Lower lobe of right lung (tissue), 2 donors: ENCODE measurements at regions not wholly inside any gene's neighbourhood (a gene's known extent, or its start where the extent isn't known, plus 50 kb on each side); places are given as distances from the start of the nearest gene placed in this dataset.

Source experiments
- ATAC-seq, 2 donors: fragments of 200-7000 bp; cut with Tn5 transposase; one replicate each; pipeline ENCODE4 v1.9.1; 2020 to 2022; ENCODE audit warnings: mild to moderate bottlenecking in 2 of 2, moderate library complexity in 2 of 2
- DNase-seq: peaks from one replicate; pipeline ENCODE4 v3.0.0-alpha.2; 2020
- H3K27ac ChIP-seq: fragments of 200-600 bp; one replicate; pipeline ENCODE4 v1.8.0; 2022
- H3K27me3 ChIP-seq: fragments of 200-600 bp; one replicate; pipeline ENCODE4 v1.8.0; 2022; ENCODE audit warnings: low read depth
- H3K36me3 ChIP-seq: fragments of 200-600 bp; one replicate; pipeline ENCODE4 v1.8.0; 2022; ENCODE audit warnings: mild to moderate bottlenecking
- H3K4me1 ChIP-seq: fragments of 200-600 bp; one replicate; pipeline ENCODE4 v1.8.0; 2022
- H3K4me3 ChIP-seq: fragments of 200-600 bp; one replicate; pipeline ENCODE4 v1.8.0; 2022; ENCODE audit warnings: mild to moderate bottlenecking
- H3K9me3 ChIP-seq: fragments of 200-600 bp; one replicate; pipeline ENCODE4 v1.8.0; 2022
- intact Hi-C: fragments of 100-400 bp; cut with DNase I; formaldehyde crosslinking; loops from one replicate; pipeline ENCODE4 v1.11.0; 2022
- TF ChIP-seq, protein P1 (sequence below): fragments of 200-600 bp; IDR thresholded peaks from one replicate; pipeline ENCODE4 v1.8.0; 2022; ENCODE audit warnings: antibody characterized with exemption, mild to moderate bottlenecking
- donor health status: DM: no; HTN: yes; CAD: no; lungs with severe emphysema.

- no peaks in the 10 kb centered on the region for H3K9me3 ChIP-seq
- H3K4me3 ChIP-seq: no peak overlapping the region
- H3K27ac ChIP-seq: no peak overlapping the region
- no peaks in the 10 kb centered on the region for H3K4me1 ChIP-seq
- ATAC-seq (peak in 1 of 2 donors; percentile 8), DNase-seq (no peak)
- no peaks in the 10 kb centered on the region for H3K27me3 ChIP-seq
- no peaks in the 10 kb centered on the region for H3K36me3 ChIP-seq
- intact Hi-C loops: no loop called here
- TF ChIP-seq, protein P1, sequence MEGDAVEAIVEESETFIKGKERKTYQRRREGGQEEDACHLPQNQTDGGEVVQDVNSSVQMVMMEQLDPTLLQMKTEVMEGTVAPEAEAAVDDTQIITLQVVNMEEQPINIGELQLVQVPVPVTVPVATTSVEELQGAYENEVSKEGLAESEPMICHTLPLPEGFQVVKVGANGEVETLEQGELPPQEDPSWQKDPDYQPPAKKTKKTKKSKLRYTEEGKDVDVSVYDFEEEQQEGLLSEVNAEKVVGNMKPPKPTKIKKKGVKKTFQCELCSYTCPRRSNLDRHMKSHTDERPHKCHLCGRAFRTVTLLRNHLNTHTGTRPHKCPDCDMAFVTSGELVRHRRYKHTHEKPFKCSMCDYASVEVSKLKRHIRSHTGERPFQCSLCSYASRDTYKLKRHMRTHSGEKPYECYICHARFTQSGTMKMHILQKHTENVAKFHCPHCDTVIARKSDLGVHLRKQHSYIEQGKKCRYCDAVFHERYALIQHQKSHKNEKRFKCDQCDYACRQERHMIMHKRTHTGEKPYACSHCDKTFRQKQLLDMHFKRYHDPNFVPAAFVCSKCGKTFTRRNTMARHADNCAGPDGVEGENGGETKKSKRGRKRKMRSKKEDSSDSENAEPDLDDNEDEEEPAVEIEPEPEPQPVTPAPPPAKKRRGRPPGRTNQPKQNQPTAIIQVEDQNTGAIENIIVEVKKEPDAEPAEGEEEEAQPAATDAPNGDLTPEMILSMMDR: no peak
Observed at GRCh38 chr18:75158465-75159237, 50.3 kb downstream of the PTGR3 start.

GRCh38 chr18:75157851-75158250 is 51.1 kb downstream of the PTGR3 start:
- H3K9me3 ChIP-seq: no peaks in the 10 kb centered on the region
- intact Hi-C loops: no loop called here
- no peaks in the 10 kb centered on the region for H3K4me1 ChIP-seq
- H3K27ac ChIP-seq: no peak overlapping the region
- H3K4me3 ChIP-seq: no peak overlapping the region
- TF ChIP-seq, protein P1: no peak
- DNase-seq (no peak), ATAC-seq (no peak)
- no peaks in the 10 kb centered on the region for H3K36me3 ChIP-seq
- no peaks in the 10 kb centered on the region for H3K27me3 ChIP-seq

DNA sequence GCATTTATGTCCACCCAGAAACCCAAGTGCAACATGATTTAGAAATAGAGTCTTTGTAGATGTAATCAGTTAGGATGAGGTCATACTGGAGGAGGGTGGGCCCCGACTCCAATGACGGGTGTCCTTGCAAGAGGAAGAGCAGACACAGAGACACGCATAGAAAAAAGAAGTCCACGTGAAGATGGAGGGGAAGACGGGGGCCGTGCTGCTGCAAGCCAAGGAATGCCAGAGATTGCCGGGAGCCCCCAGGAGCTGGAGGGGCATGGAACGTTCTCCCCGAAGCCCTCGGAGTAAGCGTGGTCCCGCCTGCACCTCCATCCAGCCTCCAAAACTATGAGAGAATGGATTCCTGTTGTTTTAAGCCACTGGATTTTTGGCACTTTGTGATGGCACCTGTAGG is 51.6 kb downstream of the PTGR3 start:
- ATAC-seq (no peak), DNase-seq (no peak)
- Histone ChIP-seq H3K27me3 (no peaks in the 10 kb centered on the region), H3K4me1 (no peaks in the 10 kb centered on the region), H3K36me3 (no peaks in the 10 kb centered on the region), H3K4me3 (no peak overlapping the region), H3K9me3 (no peaks in the 10 kb centered on the region), H3K27ac (no peak overlapping the region)
- TF ChIP-seq, protein P1: no peak
- intact Hi-C loops: no loop called here

DNA sequence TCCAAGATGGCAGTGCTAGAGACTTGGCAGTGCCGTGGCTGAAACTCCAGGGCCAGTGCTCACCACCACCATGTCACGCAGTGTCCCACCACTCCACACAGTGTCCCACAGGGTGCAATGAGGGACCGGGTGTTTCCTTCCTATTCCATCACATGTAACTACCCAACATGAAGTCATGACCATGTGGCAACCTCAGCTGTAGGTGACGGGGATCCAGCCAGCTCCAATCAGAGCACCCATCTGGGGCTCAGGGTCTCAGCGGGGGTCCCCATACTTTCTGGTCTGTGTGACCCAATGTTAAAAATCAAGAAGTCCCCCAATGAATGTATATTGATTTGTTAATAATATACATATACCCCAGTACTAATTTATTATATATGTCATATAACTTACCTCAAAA is 52.1 kb downstream of the PTGR3 start:
- no peak for DNase-seq
- no peak for ATAC-seq
- Histone ChIP-seq H3K27ac (no peak overlapping the region), H3K4me3 (no peak overlapping the region), H3K9me3 (no peaks in the 10 kb centered on the region), H3K27me3 (no peaks in the 10 kb centered on the region), H3K36me3 (no peaks in the 10 kb centered on the region), H3K4me1 (no peaks in the 10 kb centered on the region)
- TF ChIP-seq, protein P1: no peak
- intact Hi-C loops: no loop called here

GRCh38 chr18:75156139-75156750 is 52.7 kb downstream of the PTGR3 start:
- no peaks in the 10 kb centered on the region for H3K36me3 ChIP-seq
- DNase-seq: no peak
- no peak overlapping the region for H3K4me3 ChIP-seq
- H3K27ac ChIP-seq: no peak overlapping the region
- H3K27me3 ChIP-seq: no peaks in the 10 kb centered on the region
- H3K9me3 ChIP-seq: no peaks in the 10 kb centered on the region
- ATAC-seq: no peak
- no peaks in the 10 kb centered on the region for H3K4me1 ChIP-seq
- intact Hi-C loops: no loop called here
- TF ChIP-seq, protein P1: no peak
